ENCODE measurements at regions not wholly inside any gene's neighbourhood (a gene's known extent, or its start where the extent isn't known, plus 50 kb on each side); places are given as distances from the start of the nearest gene placed in this dataset.

GRCh38 chr16:22678311-22678710 is 135.7 kb upstream of the HS3ST2 start:
- TF ChIP-seq CTCF (IDR thresholded peaks at IDR 0.05) (no peak), EZH2 (IDR thresholded peaks at IDR 0.05; ENCODE audit: borderline replicate concordance, insufficient read depth, low read depth, low read length, poor library complexity, severe bottlenecking) (no peak)

Data from B cell (primary cell).